HG03571 (cell line): ENCODE measurements at regions not wholly inside any gene's neighbourhood (a gene's known extent, or its start where the extent isn't known, plus 50 kb on each side); places are given as distances from the start of the nearest gene placed in this dataset.
"Not testable (repeated sequence)": the region's sequence is repeated elsewhere in the genome, so short reads cannot be mapped to it uniquely, and the experiment has no call there.

Experiments used
- ATAC-seq: cut with Tn5 transposase; IDR thresholded peaks from one replicate; pipeline ENCODE4 v1.9.1; 2021; ENCODE audit not compliant: unreplicated experiment

- no peak for ATAC-seq
Observed at GRCh38 chr4:160009656-160010493, 907.0 kb downstream of the RAPGEF2 start.

DNA sequence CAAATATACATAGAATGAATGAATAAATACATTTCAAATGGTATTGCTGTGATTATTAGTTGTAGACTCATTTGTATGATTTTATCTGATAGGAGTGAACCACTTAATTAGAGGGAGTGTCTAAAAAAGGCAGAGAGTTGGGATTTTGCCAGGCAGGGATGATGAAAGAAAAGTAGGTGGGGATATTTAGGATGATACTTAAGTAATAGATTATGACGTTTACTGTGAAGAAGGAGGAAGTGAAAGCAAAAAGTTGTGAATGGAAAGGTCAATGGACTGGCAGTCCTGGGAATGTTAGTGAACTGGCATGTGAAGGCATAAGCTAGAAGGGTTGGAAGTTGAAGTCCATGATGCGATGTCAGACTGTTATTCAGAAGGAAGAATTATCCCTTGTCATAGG is 917.1 kb downstream of the RAPGEF2 start:
- ATAC-seq = no peak

- ATAC-seq = no peak
Observed at GRCh38 chr4:160020804-160021203, 917.9 kb downstream of the RAPGEF2 start.

DNA sequence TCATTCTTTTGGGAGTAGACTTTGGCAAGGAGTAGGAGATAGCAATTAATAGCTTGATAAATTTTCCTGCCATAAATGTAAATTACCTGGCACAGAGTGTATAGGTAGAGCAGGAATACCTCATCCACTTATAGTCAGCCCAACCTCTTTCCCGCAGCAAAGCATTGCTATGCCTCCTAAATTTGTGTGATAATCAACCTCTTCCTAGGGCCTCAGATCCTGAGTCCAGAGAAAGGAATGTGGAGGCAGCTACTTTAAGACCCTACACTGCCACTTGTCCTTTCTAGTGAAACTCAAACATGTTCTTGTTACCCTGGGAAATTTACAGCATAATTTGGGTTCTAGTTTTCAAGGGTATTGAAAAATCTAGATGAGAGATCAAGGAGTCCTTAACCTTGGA is 919.0 kb downstream of the RAPGEF2 start:
- no peak for ATAC-seq

DNA sequence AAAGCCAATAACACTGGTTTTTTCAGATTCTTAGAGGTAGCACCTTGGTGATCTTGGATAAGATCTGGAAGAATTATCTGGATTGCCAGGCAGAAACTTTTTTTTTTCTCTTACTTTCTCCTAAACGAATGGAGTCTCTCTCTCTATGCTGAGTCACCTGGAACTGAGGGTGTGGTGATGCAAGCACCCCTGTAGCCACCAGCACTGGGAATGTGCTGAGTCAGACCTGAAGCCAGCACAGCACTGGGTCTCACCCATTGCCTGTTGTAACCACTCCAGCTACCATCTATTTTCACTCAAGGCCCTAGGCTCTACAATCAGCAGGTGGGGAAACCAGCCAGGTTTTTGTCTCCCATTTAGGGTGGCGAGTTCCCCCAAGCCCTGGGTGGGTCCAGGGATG is 923.8 kb downstream of the RAPGEF2 start:
- ATAC-seq = no peak

DNA sequence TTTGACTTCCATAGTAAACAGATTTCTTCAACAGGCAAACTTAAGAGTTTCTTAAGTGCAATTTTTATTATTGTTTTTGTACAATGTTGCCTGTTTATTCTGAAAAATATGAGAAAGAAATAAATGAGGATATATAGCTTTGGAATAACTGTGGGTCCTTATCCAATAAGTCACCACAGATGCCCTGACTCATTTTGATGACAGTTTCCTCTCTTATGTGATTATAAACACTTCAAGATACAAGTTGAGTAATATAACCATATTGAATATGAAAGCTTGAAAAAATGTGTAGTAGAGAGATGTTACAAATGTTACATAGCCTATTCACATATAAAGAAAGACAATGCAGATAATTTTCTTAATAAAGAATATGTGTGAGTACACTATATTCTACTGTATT is 931.6 kb downstream of the RAPGEF2 start:
- ATAC-seq = no peak

- no peak for ATAC-seq
Observed at GRCh38 chr4:160038615-160039014, 935.7 kb downstream of the RAPGEF2 start.

- ATAC-seq = no peak
Observed at GRCh38 chr4:160044693-160045092, 941.8 kb downstream of the RAPGEF2 start.

DNA sequence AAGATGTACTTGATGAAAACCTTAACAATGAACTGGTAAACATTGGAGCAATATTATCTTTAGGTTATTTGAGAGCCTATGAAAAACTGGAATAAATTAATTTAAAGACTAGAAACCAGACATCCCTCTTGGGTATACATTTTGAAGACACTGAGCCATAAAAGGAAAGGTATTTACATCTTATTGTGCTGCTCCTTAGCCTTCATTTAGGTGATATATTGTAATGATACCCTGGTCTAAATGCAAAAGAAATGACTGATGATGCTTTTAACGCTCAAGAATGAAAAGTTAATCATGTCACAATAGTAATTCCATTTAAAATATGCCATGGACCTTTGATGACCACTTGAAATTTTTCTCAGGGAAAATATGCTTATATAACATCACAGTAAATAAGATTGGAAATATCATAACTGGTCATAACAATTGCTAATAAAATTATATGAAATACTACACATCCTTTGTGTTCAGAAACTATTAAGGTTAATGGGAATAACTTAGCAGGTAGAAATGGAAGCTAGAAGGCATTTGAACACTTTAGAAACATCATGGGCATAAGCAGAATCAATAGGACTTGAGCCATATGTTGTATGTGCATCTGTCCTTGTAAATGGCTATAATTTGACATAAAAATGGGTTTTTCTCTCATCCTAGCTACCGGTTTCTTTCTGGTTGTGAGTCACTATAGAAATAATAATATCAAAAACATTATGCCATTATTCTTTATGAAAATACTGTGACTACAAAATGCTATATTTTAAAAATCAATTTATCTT is 979.7 kb downstream of the RAPGEF2 start:
- ATAC-seq = no peak

DNA sequence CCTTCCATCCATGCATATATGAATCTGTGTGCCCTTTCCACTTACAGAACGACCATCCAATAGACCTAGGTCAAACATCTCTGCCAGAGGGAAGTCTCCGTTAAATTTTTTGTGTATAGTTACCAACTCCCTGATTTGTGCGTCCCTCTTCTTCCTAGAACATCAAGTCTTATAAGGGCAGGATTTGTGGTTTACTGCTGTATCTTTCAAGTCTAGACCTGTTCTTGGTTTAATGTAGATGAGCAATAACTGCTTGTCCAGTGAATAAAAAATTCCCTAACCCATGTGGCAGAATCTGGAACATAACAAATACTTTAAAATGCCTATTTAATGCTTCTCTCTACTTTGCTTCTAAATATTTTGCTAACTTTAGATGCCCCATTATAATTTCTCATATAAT is 988.8 kb downstream of the RAPGEF2 start:
- no peak for ATAC-seq

- ATAC-seq = no peak
Observed at GRCh38 chr4:160100316-160100715, 997.4 kb downstream of the RAPGEF2 start.

DNA sequence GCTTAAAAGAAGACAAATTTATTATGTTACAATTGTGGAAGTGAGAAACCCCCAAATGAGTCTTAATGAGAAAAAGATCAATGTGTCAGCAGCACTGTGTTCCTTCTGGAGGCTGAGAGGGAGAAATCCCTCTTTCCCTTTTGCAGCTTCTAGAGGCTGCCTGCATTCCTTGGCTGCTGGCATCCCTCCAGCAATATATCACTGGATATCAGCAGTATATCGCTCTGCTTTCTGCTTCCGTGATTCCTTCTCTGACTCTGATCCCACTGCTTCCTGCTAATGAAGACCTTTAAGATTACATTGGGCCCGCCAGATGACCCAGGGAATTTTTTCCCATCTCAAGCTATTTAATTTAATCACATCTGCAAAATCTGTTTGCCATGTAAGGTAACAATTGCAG is 1008.0 kb downstream of the RAPGEF2 start:
- ATAC-seq = no peak

- no peak for ATAC-seq
Observed at GRCh38 chr4:160117686-160118085, 1014.8 kb downstream of the RAPGEF2 start.

DNA sequence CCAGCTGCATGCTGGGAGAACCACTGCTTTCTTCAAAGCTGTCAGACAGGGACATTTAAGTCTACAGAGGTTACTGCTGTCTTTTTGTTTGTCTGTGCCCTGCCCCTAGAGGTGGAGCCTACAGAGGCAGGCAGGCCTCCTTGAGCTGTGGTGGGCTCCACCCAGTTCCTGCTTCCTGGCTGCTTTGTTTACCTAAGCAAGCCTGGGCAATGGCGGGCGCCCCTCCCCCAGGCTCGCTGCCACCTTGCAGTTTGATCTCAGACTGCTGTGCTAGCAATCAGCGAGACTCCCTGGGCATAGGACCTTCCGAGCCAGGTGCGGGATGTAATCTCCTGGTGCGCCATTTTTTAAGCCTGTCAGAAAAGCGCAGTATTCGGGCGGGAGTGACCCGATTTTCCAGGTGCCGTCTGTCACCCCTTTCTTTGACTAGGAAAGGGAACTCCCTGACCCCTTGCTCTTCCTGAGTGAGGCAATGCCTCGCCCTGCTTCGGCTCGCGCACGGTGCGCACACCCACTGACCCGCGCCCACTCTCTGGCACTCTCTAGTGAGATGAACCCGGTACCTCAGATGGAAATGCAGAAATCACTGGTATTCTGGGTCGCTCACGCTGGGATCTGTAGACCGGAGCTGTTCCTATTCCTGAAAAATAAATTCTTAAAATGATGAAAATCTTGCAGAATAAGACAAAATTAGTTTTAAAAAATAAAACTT is 1022.9 kb downstream of the RAPGEF2 start:
- not testable (repeated sequence) for ATAC-seq

GRCh38 chr4:160127211-160127610 is 1024.3 kb downstream of the RAPGEF2 start:
- ATAC-seq = no peak

DNA sequence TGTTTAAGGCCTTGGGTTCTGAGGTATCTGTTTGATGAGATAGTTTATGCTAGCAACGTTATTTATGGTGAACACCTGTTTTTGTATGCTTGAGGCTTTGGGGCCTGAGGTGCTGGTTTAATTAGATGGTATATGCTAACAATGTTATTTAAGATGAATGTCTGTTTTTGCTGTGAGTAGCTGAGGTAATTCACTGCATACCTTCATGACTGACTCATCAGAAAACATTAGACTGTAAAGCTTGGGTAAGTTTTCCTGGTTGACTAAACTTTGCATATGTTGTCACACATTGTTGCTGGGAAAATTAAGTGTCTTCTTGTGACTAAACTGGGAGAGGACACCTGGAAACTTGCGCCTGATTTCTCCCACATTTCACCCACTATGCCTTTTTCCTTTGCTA is 1026.6 kb downstream of the RAPGEF2 start:
- ATAC-seq = no peak

DNA sequence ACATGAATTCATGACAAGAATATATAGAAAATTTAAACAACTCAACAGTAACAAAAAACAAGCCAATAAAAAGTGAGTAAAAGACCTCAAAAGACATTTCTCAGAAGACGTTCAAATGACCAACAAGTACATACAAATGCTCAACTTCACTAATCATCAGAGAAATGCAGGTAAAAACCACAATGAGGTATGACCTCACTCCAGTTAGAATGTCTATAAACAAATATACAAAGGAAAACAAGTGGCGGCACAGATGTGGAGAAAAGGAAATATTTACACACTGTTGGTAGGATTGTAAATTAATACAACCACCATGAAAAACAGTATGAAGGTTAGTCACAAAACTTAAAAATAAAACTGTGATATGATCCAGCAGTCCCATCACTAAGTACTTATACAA is 1033.1 kb downstream of the RAPGEF2 start:
- ATAC-seq = no peak

- ATAC-seq = no peak
Observed at GRCh38 chr4:160141206-160141605, 1038.3 kb downstream of the RAPGEF2 start.

GRCh38 chr4:160142579-160142978 is 1039.7 kb downstream of the RAPGEF2 start:
- peak; percentile 99 for ATAC-seq

DNA sequence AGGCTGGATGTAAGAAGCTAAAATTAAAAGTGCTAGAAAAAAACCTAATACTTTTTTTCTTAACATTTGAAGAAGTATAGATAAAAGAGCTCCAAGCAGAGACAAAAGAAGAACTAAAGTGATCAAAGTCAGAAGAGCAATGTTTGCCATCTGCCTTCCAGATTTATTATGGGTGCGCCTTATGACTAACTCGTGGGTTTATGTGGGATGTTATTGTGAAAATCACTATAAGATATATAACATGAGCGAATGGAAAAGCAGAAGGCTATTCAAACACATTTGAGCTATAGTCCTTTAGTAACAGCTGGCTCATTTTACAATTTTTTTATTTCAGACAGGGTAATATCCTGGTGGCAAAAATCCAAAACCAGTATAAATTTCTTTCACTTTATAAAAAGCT is 1040.7 kb downstream of the RAPGEF2 start:
- no peak for ATAC-seq

DNA sequence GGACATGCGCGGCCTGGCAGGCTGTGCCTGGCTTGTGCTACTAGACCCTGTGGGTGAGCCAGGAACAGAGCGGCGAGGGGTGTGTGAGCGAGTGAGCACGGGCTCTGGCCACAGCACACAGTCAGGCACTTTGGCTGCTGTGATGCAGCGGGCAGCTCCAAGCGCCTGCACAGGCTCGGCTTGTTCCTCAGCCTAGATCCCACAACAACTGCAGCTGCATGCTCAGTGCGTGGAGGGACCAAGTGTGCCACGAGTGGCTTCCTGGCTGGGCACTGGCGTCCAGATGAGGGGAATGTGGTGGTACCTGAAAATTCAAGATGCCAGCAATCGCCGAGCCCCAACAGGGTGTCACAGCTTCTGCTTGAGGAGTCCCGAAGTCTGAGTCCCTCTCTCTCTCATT is 1056.6 kb downstream of the RAPGEF2 start:
- ATAC-seq = no peak

DNA sequence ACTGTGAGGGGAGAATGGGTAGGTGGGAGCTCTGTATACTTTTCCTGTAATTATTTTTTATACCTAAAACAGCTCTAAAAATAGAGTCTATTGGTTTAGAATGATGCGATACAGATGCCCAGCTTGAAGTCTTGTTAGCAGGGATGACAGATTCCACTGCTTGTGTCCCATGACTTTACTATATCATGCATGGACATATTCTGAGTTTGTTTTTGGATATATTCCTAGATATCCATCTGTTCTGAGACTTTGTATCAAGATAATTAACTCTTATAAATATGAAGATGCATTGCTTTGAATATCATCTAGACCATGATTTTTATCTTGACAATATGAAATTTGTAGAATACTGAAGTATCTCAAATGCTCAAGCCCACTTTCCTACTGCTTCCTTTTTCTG is 1058.1 kb downstream of the RAPGEF2 start:
- ATAC-seq = no peak
